Stimulated activated naive CD4-positive, alpha-beta T cell treated with Interleukin-2 at 50 U/mL for 16 hours (primary cell): ENCODE measurements at regions not wholly inside any gene's neighbourhood (a gene's known extent, or its start where the extent isn't known, plus 50 kb on each side); places are given as distances from the start of the nearest gene placed in this dataset.

Experiments
- DNase-seq: peaks from one replicate; lab custom pipeline; 2025; lab: John Stamatoyannopoulos, UW

- DNase-seq: no peak
These were observed 55.1 kb upstream of the PAGE4 start for GRCh38 chrX:49773993-49774392.

GRCh38 chrX:49767236-49767635 is 61.9 kb upstream of the PAGE4 start:
- DNase-seq: no peak

- DNase-seq: no peak
These were observed 66.5 kb upstream of the PAGE1 start for GRCh38 chrX:49762175-49762720.

GRCh38 chrX:49761481-49761880 is 65.7 kb upstream of the PAGE1 start:
- DNase-seq: no peak

- DNase-seq: no peak
These were observed 64.6 kb upstream of the PAGE1 start for GRCh38 chrX:49760290-49760890.

GRCh38 chrX:49756692-49757091 is 60.9 kb upstream of the PAGE1 start:
- no peak for DNase-seq

GRCh38 chrX:49754233-49754857 is 58.6 kb upstream of the PAGE1 start:
- DNase-seq: peak; percentile 27

GRCh38 chrX:49753691-49754090 is 57.9 kb upstream of the PAGE1 start:
- no peak for DNase-seq

GRCh38 chrX:49748211-49748956 is 52.6 kb upstream of the PAGE1 start:
- DNase-seq: no peak

GRCh38 chrX:49746306-49746705 is 50.5 kb upstream of the PAGE1 start:
- no peak for DNase-seq
